ENCODE measurements at regions not wholly inside any gene's neighbourhood (a gene's known extent, or its start where the extent isn't known, plus 50 kb on each side); places are given as distances from the start of the nearest gene placed in this dataset.

DNA sequence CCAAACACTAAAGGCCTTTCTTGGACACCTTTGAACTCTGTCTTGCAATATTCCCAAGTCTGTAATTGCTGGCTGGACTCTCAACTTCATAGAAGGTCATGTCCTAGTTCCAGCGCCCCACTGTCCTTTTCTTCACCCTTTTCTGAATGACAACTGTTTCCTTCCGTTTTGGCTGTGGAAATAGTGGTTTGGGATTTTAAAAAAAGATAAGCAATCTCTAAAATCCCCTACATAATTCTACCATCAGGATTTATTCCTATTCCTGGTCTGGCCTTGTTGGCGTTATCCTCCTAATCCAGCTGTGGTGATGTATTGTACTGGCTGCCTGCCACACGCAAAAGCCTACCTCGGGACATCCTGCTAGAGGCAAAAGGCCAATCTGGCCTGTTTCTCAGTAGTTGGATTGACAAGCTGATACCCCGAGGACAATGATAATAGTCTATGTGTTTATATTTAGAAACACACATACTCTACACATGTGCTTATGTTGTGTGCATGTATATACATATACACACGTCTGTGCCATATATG, 440.3 kb upstream of the DPH6 start:
- TF ChIP-seq POLR2AphosphoS5 (IDR thresholded peaks at IDR 0.05; ENCODE audit: insufficient read depth in 1 of 2, low read depth in 1 of 2) (no peak), CTCF (IDR thresholded peaks at IDR 0.05) (no peak), POLR2A (IDR thresholded peaks at IDR 0.05) (no peak)

All from vagina (tissue), 2 donors.